Ramos (cell line): ENCODE measurements at regions not wholly inside any gene's neighbourhood (a gene's known extent, or its start where the extent isn't known, plus 50 kb on each side); places are given as distances from the start of the nearest gene placed in this dataset.

ENCODE experiments used
- in situ Hi-C: fragments of 300-500 bp; cut with MboI; formaldehyde crosslinking; loops from one replicate; pipeline ENCODE4 v1.14.3; 2022; ENCODE audit warnings: low sequenced_read_pairs; ENCODE audit not compliant: unreplicated experiment

GRCh38 chr2:59462422-59463197 lies 1090.8 kb downstream of the BCL11A start:
- in situ Hi-C loops: loop anchor here (25.0 kb wide), 1 partner anchor 1100 kb away; the partner anchor contains the start of gene BCL11A

GRCh38 chr2:59461127-59461526 lies 1092.3 kb downstream of the BCL11A start:
- in situ Hi-C loops: loop anchor here (25.0 kb wide), 1 partner anchor 1101 kb away; the partner anchor contains the start of gene BCL11A

DNA sequence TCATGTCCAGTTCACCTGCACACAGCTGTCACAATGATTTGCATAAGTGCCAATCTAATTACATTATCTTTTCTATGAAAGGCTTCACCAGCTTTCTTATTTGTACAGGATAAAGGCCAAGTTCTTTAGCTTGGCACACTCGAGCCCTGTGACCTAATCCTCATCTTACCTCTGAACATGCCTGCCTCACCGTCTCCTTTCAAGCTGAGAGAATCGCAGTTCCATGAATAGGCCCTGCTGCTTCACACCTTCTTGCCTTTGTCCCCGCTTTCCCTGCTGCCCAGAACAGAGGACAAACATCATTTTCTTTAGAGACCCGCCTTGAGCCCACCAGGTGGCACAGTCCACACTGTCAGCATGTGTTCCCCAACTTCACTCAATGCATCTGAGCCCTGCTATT lies 1094.7 kb downstream of the BCL11A start:
- in situ Hi-C loops: loop anchor here (25.0 kb wide), 1 partner anchor 1104 kb away; the partner anchor contains the start of gene BCL11A

- in situ Hi-C loops: loop anchor here (25.0 kb wide), 1 partner anchor 1106 kb away; the partner anchor contains the start of gene BCL11A
Measured at GRCh38 chr2:59456285-59456684, 1097.2 kb downstream of the BCL11A start.

- in situ Hi-C loops: no loop called here
Measured at GRCh38 chr2:59449274-59449673, 1104.2 kb downstream of the BCL11A start.

GRCh38 chr2:59440491-59440890 lies 1113.0 kb downstream of the BCL11A start:
- in situ Hi-C loops: no loop called here

DNA sequence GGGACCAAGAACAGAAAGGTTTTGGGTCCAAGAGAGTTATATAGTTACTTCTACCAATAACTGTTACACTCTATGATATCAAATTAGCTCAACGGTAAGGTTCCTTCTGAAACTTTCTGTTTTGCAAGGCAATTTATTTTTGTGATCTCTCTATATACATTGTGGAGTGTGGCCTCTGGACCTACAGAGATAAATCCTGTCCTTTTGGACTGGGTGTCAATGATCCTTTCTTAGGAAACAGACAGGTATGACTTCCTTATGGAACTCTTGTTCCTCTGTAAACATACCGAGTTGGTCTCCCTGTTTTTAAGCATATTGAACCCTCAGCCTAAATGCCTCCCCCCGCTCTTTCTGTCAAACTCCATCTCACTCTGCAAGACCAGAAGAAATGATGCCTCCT lies 1117.8 kb downstream of the BCL11A start:
- in situ Hi-C loops: no loop called here

DNA sequence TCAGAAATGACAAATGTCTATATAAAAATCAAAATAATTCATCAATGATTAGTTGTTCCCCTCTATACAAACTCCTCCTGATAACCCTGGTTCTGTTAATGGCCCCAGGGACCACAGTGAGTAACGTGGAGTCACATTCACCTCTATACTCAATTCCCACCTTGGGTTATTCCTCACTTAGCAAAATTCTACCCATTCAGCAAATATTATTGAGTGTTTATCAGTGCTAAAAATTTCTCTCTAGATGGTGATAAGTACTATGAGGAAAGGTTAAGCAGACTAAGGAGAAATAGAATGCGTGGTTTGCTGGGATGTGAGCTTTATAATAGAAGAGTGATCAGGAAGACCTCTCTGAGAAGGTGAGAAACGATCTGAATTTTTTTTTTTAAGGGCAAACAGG lies 1124.5 kb downstream of the BCL11A start:
- in situ Hi-C loops: no loop called here

DNA sequence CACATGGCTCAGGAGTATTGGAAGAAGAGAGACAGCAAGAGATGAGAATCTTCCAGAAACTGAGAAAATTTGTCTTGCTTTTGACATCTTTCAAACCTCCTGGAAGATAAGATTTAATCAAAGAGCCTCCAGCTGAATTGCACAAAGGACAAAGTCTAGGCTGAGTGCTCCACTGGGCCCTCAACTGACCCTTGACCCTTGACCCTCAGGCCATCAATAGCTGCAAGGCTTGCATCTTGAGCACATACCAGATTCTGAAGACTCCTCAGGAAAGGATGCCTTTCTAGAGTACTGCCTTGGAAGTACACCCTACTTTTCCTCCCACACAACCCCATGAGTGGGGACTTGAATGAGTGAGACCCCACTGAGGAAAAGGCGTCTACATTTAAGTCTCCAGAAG lies 1125.5 kb downstream of the BCL11A start:
- in situ Hi-C loops: no loop called here

DNA sequence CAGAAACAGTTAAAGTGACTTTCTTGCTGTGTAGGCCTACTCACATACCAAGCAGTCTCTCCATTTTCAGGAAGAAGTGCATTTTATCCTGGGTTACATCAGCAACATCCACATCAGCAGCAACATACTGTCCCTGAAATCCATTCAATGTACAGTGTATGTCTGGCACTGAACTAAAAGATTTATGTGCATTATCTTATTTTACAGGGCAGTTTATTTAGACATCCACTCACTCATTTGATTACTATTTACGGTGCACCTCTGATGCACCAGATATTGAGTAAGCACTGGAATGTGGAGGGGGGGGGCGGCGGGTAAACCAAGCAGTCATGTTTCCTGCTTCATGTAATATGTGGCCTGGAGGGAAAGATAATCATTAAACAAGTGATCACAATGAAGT lies 1128.2 kb downstream of the BCL11A start:
- in situ Hi-C loops: no loop called here

- in situ Hi-C loops: no loop called here
Measured at GRCh38 chr2:59413751-59414570, 1139.5 kb downstream of the BCL11A start.

DNA sequence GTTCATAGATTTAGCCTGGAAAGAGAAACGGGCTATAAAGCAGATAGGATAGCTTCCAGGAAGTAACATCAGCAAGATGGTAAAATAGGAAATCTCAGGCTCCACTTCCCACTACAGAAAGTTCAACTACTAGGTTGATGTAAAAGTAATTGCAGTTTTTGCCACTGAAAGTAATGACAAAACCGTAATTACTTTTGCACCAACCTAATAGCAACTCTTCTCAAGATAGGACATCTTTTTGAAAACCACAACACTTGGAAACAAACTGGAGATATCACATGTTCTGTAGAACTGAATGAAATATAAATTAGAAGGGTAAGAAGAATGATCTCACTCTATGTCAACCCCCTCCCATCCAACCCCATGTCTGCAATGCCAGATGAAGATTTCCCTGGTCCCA lies 1154.3 kb downstream of the BCL11A start:
- in situ Hi-C loops: no loop called here

DNA sequence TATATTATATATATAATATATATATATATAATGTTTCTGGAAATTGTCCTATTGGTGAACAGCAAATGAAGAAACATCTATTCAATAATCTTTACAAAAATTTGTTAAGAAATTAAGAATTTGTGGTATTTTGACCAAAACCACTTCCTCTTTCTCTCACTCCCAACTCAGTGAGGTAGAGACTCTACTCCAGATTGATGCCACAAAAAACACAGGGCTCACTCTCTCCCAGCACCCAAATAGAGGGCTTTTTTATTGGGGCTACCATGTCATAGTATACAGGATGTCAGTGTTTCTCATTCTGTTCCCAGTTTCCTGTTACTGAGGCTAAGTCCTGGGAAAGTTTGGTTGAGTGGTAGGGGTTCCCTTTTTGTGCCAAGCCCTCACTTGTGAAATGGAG lies 1155.4 kb downstream of the BCL11A start:
- in situ Hi-C loops: no loop called here

- in situ Hi-C loops: no loop called here
Measured at GRCh38 chr2:59395119-59395518, 1154.0 kb upstream of the FANCL start.

DNA sequence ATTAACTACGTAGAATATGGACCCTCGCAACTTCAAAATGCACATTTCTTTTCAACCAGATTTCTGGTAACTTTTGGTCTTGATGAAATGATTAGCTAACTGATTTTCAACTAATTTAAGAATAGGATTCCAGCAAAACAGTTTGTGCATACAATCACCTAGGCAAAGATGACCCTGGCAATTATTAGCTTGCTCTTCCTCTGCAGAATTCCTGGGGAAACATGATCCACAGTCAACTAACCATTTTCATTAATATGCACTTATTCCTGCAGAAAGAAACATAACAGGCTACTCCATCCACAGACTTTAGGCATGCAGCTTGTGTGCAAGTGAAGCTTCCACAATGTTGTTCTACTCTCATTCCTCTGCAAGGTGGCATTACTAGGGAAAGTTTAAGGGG lies 1150.8 kb upstream of the FANCL start:
- in situ Hi-C loops: no loop called here

DNA sequence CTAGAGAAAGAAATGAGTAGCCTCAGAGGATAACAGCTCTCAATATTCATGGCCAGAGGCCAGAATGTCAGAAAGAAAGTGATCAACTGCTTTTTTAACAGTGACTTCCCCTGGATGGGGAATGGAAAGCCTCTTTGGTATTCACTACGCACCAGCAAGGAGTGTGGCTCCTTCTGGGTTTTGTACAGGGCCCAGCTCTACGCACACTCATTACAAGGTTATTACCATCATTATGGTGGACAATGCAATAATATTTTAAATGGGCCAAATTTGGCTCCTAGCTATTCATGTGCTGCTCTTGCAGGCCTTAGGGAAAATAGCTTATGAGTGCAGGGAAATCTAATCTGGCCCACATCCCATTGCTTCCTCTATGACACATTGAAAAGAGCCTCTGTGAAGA lies 1149.5 kb upstream of the FANCL start:
- in situ Hi-C loops: no loop called here

- in situ Hi-C loops: no loop called here
Measured at GRCh38 chr2:59389240-59389639, 1148.1 kb upstream of the FANCL start.

GRCh38 chr2:59385971-59386370 lies 1144.8 kb upstream of the FANCL start:
- in situ Hi-C loops: no loop called here

DNA sequence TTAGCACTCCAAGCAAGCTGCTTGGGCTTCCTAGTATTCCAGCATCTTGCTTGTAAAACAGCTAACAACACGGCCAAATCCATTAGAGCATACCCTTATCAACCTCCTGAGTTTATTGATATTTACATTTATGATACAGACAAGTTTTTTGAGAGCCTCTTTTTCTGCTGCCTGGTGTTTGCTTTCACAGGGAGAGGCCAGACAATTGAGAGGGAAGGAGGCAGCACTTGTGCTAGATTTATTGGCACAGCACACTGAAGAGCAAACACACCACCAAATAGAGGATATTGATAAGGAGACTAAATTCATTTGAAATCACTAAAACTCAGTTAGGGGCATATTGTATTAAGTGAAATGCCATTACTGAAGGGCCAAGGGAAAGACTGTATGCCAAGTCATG lies 1142.3 kb upstream of the FANCL start:
- in situ Hi-C loops: no loop called here

DNA sequence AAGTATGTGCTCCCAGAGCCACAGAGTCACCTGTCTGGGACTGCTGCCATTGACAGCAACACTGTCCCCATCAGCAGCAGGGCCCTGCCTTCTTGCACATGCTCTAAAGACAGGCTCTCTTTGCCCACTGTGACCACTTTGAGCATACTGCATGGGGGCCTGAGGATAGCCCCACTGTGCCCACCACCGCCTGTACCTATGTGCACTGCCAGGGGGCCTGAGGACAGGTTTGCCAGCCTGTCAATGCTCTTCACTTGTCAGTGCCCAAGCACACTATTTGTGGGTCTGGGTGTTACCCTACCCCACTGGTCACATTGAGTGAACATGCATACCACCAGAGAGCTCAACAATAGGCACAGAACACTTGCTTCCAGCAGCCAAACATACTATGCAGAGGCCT lies 1137.0 kb upstream of the FANCL start:
- in situ Hi-C loops: no loop called here

DNA sequence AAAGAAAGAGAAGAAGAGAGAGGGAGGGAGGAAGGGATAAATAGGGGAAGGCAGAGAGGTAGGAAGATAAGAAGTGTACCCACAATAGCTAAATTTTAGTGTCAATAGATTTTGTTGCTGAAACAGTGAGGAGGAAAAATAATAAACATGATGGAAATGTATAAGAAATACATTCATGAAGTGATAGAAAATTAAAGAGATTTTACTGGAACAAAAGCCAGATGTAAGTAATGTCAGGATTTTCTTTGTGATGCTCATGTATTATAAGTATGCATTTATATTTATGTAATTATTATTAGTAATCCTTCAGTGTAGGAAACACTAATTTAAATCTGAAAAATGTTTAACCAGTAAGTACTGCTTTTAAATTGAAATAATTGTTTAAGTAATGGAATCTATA lies 1125.2 kb upstream of the FANCL start:
- in situ Hi-C loops: no loop called here
